Activated CD8-positive, alpha-beta T cell treated with anti-CD3 and anti-CD28 coated beads for 36 hours (primary cell): ENCODE measurements at regions not wholly inside any gene's neighbourhood (a gene's known extent, or its start where the extent isn't known, plus 50 kb on each side); places are given as distances from the start of the nearest gene placed in this dataset.
A peak's percentile ranks its signal among the peaks of the same experiment; 100 is the strongest.

ENCODE experiments used
- ATAC-seq: fragments of 200-7000 bp; cut with Tn5 transposase; one replicate; pipeline ENCODE4 v1.10.0; 2021; ENCODE audit warnings: mild to moderate bottlenecking, moderate library complexity
- CTCF ChIA-PET: fragments of 350-600 bp; sonication (Branson Sonifier 250); formaldehyde crosslinking; loops from one replicate; lab custom pipeline; 2021; ENCODE audit warnings: antibody characterized with exemption; lab: Charles Lee
- POLR2A ChIA-PET: fragments of 350-600 bp; sonication (Branson Sonifier 250); formaldehyde crosslinking; loops from one replicate; lab custom pipeline; 2021; ENCODE audit warnings: antibody characterized with exemption; lab: Charles Lee
- DNase-seq: peaks from one replicate; pipeline ENCODE4 v3.0.0-alpha.2; 2020
- H3K27ac Mint-ChIP-seq: one replicate; pipeline ENCODE4 v1.8.0; 2021; ENCODE audit warnings: mild to moderate bottlenecking, mixed read lengths
- H3K27me3 Mint-ChIP-seq: one replicate; pipeline ENCODE4 v1.8.0; 2021; ENCODE audit warnings: mixed read lengths
- H3K36me3 Mint-ChIP-seq: one replicate; pipeline ENCODE4 v1.8.0; 2021; ENCODE audit warnings: low read depth, mixed read lengths
- H3K4me1 Mint-ChIP-seq: one replicate; pipeline ENCODE4 v1.8.0; 2021; ENCODE audit warnings: low read depth, mixed read lengths
- H3K4me3 Mint-ChIP-seq: one replicate; pipeline ENCODE4 v1.8.0; 2021; ENCODE audit warnings: mild to moderate bottlenecking, moderate library complexity, mixed read lengths
- H3K9me3 Mint-ChIP-seq: one replicate; pipeline ENCODE4 v1.8.0; 2021; ENCODE audit warnings: mixed read lengths
- CTCF ChIP-seq: fragments of 200-600 bp; IDR thresholded peaks from one replicate; pipeline ENCODE4 v1.8.0; 2022; ENCODE audit warnings: antibody characterized with exemption, mild to moderate bottlenecking
- intact Hi-C: fragments of 100-400 bp; cut with micrococcal nuclease; formaldehyde crosslinking; loops from one replicate; pipeline ENCODE4 v1.10.0; 2022

DNA sequence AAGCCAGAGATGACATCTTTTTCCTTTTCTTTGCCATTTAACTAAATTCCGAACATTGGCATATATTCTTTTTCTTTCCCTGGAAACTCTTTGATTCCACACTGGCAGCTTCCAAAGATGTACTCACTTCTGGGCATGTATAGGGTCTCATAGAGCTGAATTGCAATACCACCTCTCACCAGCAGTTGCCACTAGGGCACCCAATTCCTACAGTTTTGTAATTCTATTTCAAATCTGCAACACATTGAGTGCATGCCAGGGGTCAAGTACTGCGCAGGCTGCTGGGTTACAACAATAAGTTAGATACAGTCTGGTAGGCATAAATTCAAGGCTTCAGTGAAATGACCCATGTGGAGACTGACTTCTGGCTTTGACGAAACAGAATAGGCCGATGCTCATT is 208.8 kb upstream of the NLRP1 start:
- no peak overlapping the region for H3K27ac Mint-ChIP-seq
- H3K27me3 Mint-ChIP-seq, result peaks cover 27% of the 10 kb centered on the region
- DNase-seq (peak; percentile 5), ATAC-seq (no peak)
- ChIA-PET CTCF (no interaction called here), POLR2A (interaction anchor here (1.0 kb wide), 1 partner anchor 11 kb away, joined by 3 read pairs; no protein-coding TSS in a partner anchor)
- H3K4me3 Mint-ChIP-seq, result no peak overlapping the region
- TF ChIP-seq CTCF, result no peak
- H3K9me3 Mint-ChIP-seq, result peaks cover 7% of the 10 kb centered on the region
- intact Hi-C loops, result no loop called here
- H3K36me3 Mint-ChIP-seq, result no peaks in the 10 kb centered on the region
- no peaks in the 10 kb centered on the region for H3K4me1 Mint-ChIP-seq

GRCh38 chr17:5793899-5794298 is 209.6 kb upstream of the NLRP1 start:
- ChIA-PET POLR2A (no interaction called here), CTCF (interaction anchor here (0.9 kb wide), 1 partner anchor 619 kb away, joined by 3 read pairs; no protein-coding TSS in a partner anchor)
- Mint-ChIP-seq H3K9me3 (peaks cover 7% of the 10 kb centered on the region), H3K4me1 (no peaks in the 10 kb centered on the region), H3K36me3 (no peaks in the 10 kb centered on the region), H3K27ac (no peak overlapping the region), H3K27me3 (peaks cover 28% of the 10 kb centered on the region), H3K4me3 (no peak overlapping the region)
- DNase-seq, result no peak
- intact Hi-C loops, result no loop called here
- no peak for ATAC-seq
- no peak for TF ChIP-seq CTCF

DNA sequence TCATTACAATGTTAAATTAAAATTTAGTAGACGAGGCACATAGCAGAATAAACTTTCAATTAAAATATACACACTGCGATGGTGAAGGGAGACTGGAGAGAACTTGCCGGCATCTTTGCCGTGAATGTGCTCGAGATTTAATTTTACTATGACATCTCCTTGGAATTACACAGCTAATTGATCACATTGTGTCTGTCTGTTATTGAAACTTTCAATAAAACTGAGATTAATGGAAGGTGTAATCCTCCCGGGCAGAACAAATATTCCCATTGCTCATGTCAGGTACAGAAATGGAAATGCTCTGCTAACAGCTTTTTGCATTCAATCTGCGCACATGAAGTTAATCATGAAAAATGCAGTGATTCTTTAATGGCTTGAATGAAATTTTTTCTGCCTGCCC is 210.1 kb upstream of the NLRP1 start:
- no peak for TF ChIP-seq CTCF
- H3K27ac Mint-ChIP-seq, result no peak overlapping the region
- intact Hi-C loops, result no loop called here
- no peaks in the 10 kb centered on the region for H3K36me3 Mint-ChIP-seq
- H3K4me3 Mint-ChIP-seq, result no peak overlapping the region
- CTCF ChIA-PET, result interaction anchor here (0.9 kb wide), 1 partner anchor 619 kb away, joined by 3 read pairs; no protein-coding TSS in a partner anchor
- POLR2A ChIA-PET, result interaction anchor here (0.6 kb wide), 1 partner anchor 11 kb away, joined by 3 read pairs; no protein-coding TSS in a partner anchor
- DNase-seq (no peak), ATAC-seq (no peak)
- H3K27me3 Mint-ChIP-seq, result peaks cover 28% of the 10 kb centered on the region
- H3K9me3 Mint-ChIP-seq, result peaks cover 7% of the 10 kb centered on the region
- no peaks in the 10 kb centered on the region for H3K4me1 Mint-ChIP-seq

DNA sequence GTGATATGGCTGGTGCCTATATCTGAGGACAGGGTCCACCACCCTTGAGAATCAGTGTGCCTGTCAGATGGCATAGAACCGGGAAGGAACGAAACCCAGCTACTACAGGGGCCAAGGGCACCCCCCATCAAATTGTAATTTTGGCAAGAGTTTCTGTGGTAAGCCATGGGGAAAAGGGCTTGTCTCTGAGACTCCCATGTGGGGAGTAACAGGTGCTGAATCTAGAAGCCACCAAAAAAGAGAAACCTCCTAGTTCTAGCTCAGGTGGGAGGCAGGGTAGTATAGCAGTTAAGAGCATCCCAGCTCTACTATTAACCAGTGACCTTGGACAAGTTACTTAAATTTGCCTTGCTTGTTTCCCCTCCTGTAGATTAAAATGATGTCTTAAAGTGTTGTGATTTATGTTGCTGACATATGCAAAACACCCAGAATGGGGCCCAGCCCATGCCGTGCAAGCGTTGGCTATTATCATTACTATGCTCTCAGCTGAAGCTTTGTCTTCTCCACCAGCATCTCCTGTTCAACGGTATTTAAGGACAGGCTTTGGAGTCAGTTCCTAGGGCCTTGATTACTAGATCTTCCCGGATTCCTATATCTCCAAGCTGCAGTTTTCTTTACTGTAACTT is 210.7 kb upstream of the NLRP1 start:
- Mint-ChIP-seq H3K36me3 (no peaks in the 10 kb centered on the region), H3K27ac (no peak overlapping the region), H3K27me3 (peaks cover 24% of the 10 kb centered on the region), H3K4me1 (no peaks in the 10 kb centered on the region), H3K4me3 (no peak overlapping the region), H3K9me3 (peaks cover 7% of the 10 kb centered on the region)
- DNase-seq, result no peak
- ATAC-seq, result no peak
- intact Hi-C loops, result no loop called here
- POLR2A ChIA-PET, result interaction anchor here (0.6 kb wide), 1 partner anchor 10 kb away, joined by 3 read pairs; no protein-coding TSS in a partner anchor
- CTCF ChIA-PET, result no interaction called here
- no peak for TF ChIP-seq CTCF

DNA sequence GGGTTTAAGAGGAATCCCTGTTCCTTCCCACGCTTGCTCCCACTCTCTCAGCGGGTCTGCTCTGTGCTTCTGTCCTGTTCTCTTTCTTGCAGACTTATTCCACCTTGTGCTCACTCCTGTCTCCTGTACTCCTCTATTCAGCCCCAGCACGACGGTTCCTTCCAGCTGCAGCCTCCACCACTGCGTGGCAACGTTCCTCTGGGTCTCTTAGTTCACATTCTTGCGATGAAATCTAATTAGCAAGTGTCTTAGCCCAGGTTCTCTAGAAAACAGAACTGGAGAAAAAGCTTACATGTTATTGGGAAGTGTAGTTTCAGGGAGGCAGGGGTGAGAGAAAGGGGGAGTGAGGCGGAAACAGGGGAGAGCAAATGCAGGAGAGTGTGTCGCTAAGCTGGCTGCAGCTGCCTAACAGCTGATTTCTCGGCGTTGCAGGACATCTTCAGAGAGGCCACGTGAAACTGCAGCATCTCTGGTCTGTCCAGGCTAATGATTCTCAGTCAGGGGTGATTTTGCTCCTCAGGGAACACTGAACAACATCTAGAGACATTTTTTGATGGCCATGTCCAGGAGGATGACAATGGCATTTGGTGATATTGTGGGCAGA is 213.2 kb upstream of the NLRP1 start:
- Mint-ChIP-seq H3K9me3 (peaks cover 7% of the 10 kb centered on the region), H3K27ac (no peak overlapping the region), H3K36me3 (no peaks in the 10 kb centered on the region), H3K4me1 (no peaks in the 10 kb centered on the region), H3K27me3 (peaks cover 15% of the 10 kb centered on the region), H3K4me3 (no peak overlapping the region)
- DNase-seq, result no peak
- CTCF ChIA-PET, result no interaction called here
- POLR2A ChIA-PET, result no interaction called here
- intact Hi-C loops, result no loop called here
- no peak for TF ChIP-seq CTCF
- no peak for ATAC-seq
